GM12892 (cell line): ENCODE measurements at regions not wholly inside any gene's neighbourhood (a gene's known extent, or its start where the extent isn't known, plus 50 kb on each side); places are given as distances from the start of the nearest gene placed in this dataset.

Source experiments
- POLR2A ChIP-seq: IDR thresholded peaks from 2 replicates; pipeline ENCODE4 v1.6.1; 2011; ENCODE audit warnings: low read depth, low read length, control low read depth
- POLR2AphosphoS5 ChIP-seq: IDR thresholded peaks from 2 replicates; pipeline ENCODE4 v1.6.1; 2011; ENCODE audit warnings: low read depth, low read length, control low read depth
- TAF1 ChIP-seq: IDR thresholded peaks from 2 replicates; pipeline ENCODE4 v1.6.1; 2011; ENCODE audit warnings: low read depth, mild to moderate bottlenecking, control low read depth, low read length, borderline replicate concordance

DNA sequence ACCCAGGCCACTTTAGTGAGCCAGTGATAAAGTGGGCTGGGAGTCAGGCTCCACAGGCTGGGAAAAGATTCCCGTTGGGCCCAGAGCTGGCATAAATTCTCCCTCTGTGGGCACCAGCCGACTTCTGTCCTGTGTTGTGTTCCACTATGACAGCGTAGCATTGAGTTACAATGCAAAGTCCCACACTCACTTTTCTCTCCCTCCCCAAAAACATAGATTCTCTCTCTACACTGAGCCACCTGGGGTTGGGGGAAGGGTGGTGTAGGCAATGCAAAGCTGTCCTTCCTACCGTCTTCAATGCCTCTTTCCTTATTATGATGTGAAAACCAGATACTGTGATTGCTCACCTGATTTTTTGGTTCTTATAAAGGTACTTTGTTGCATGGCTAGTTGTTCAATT lies 566.2 kb downstream of the RAPGEF2 start:
- TF ChIP-seq POLR2AphosphoS5 (no peak), TAF1 (no peak), POLR2A (no peak)
